ENCODE measurements at regions not wholly inside any gene's neighbourhood (a gene's known extent, or its start where the extent isn't known, plus 50 kb on each side); places are given as distances from the start of the nearest gene placed in this dataset.

- H3K4me1 ChIP-seq, result no peaks in the 10 kb centered on the region
- H3K27me3 ChIP-seq (replicated peaks in 1 of 7), result no peaks in the 10 kb centered on the region
These were observed 177.6 kb upstream of the FBXL7 start for GRCh38 chr5:15322421-15322820.

DNA sequence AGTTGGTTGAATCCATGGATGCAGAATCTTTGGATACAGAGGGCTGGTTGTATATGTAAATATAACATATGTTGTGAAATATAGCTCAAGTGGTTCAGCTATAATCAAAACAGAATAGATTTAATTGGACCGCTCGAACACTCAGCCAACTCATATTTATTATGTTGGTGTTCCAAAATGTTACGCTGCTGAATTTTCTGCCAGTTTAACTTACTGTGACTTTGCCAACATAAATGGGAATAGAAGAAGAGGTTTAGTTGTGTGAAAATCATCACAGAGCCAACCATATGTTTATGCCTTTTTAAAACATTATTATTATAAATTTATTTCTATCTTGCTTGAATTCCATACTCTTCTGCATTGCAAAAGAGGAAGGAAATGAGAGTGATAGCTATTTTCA, 178.2 kb upstream of the FBXL7 start:
- Histone ChIP-seq H3K4me1 (no peaks in the 10 kb centered on the region), H3K36me3 (no peaks in the 10 kb centered on the region), H3K4me3 (no peak overlapping the region), H3K27ac (no peak overlapping the region), H3K27me3 (replicated peaks in 1 of 7) (no peaks in the 10 kb centered on the region), H3K9me3 (peaks cover 0 to 9% (median 3%) of the 10 kb centered on the region in 8 donors)
- WGBS, 5 donors, result 88 to 97% (median 93%) methylated on average over 3 of the region's 3 CpGs
- DNase-seq, result no peak
- TF ChIP-seq POLR2A (IDR thresholded peaks at IDR 0.05) (no peak), CTCF (IDR thresholded peaks at IDR 0.05 in 8 of 11, conservative IDR thresholded peaks at IDR 0.05 in 3 of 11) (no peak), POLR2AphosphoS5 (IDR thresholded peaks at IDR 0.05) (no peak)
- intact Hi-C loops (cut with DNase I; ENCODE audit: low total_unique reads), result no loop called here

More at GRCh38 chr5:15322421-15322820, 177.6 kb upstream of the FBXL7 start:
- Histone ChIP-seq H3K4me3 (no peak overlapping the region), H3K27ac (no peak overlapping the region), H3K36me3 (no peaks in the 10 kb centered on the region), H3K9me3 (peaks cover 0 to 9% (median 3%) of the 10 kb centered on the region in 8 donors)
- TF ChIP-seq POLR2AphosphoS5 (IDR thresholded peaks at IDR 0.05) (no peak), CTCF (IDR thresholded peaks at IDR 0.05 in 8 of 11, conservative IDR thresholded peaks at IDR 0.05 in 3 of 11) (no peak)
- no peak for DNase-seq
- intact Hi-C loops (cut with DNase I; ENCODE audit: low total_unique reads), result no loop called here

DNA sequence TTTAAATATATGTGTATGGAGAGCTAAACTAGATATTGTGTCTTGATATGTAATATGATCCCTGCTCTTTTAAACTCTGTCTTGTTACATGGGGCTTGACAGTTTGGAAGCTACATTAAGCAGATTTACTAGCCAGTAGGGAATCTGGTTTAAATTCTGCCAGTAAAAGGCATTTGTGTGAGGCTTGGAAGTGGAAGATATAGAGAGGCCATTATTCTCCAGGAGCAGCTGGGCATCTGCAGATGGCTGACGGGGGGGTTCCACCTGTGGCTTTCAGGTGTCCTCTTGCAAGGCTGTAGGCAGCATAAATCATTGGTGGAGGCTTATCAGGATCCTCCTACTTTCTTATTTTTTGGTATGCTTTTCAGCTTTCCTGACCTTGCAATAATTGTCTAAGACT, 179.1 kb upstream of the FBXL7 start:
- intact Hi-C loops (cut with DNase I; ENCODE audit: low total_unique reads), result no loop called here
- TF ChIP-seq POLR2AphosphoS5 (IDR thresholded peaks at IDR 0.05), result no peak
- no peak for TF ChIP-seq CTCF (IDR thresholded peaks at IDR 0.05 in 8 of 11, conservative IDR thresholded peaks at IDR 0.05 in 3 of 11)
- no peak for TF ChIP-seq POLR2A (IDR thresholded peaks at IDR 0.05)
- Histone ChIP-seq H3K27ac (no peak overlapping the region), H3K36me3 (no peaks in the 10 kb centered on the region), H3K9me3 (peaks cover 0 to 8% (median 0%) of the 10 kb centered on the region in 8 donors), H3K27me3 (replicated peaks in 1 of 7) (no peaks in the 10 kb centered on the region), H3K4me1 (no peaks in the 10 kb centered on the region), H3K4me3 (no peak overlapping the region)
- DNase-seq, result no peak
- WGBS, 5 donors, result 58 to 82% (median 80%) methylated on average over 1 of the region's 1 CpG

- no peak for TF ChIP-seq POLR2A (IDR thresholded peaks at IDR 0.05)
- intact Hi-C loops (cut with DNase I; ENCODE audit: low total_unique reads), result no loop called here
- Histone ChIP-seq H3K27ac (no peak overlapping the region), H3K4me3 (no peak overlapping the region), H3K9me3 (peaks cover 0 to 4% (median 0%) of the 10 kb centered on the region in 8 donors), H3K4me1 (no peaks in the 10 kb centered on the region), H3K36me3 (no peaks in the 10 kb centered on the region), H3K27me3 (replicated peaks in 1 of 7) (no peaks in the 10 kb centered on the region)
- no peak for DNase-seq
- 66 to 79% (median 72%) methylated on average over 2 of the region's 2 CpGs for WGBS, 5 donors
These were observed 194.8 kb upstream of the FBXL7 start for GRCh38 chr5:15304914-15305834.

Measured in spleen (tissue), 11 donors.